ENCODE measurements at regions not wholly inside any gene's neighbourhood (a gene's known extent, or its start where the extent isn't known, plus 50 kb on each side); places are given as distances from the start of the nearest gene placed in this dataset.

DNA sequence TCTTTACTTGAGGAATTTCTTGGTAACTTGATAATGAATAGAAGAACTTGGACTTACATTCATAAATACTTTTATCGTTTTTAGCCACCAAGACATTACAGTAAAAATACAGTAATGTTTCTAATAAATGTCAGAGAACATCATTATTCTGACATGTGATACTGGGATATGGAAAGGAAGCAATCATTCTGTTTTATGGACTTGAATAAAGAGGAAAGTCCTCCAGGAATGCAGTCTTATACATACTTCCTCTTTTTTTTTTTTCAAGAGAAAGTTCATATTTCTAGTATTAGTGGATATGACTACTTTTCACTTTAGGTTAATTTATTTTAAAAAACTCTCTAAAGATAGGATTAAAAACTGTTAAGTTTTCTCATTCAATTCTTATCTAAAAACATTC lies 220.0 kb upstream of the SEMA3C start:
- Histone ChIP-seq H3K9ac (ENCODE audit: control insufficient read depth, extremely low read depth, insufficient read depth, low read length) (no peak overlapping the region), H3K36me3 (ENCODE audit: control insufficient read depth in 2 of 2, extremely low read depth in 1 of 2, insufficient read depth in 2 of 2, low read length in 2 of 2) (no peaks in the 10 kb centered on the region), H3K4me2 (ENCODE audit: control insufficient read depth, extremely low read depth, insufficient read depth, low read depth, low read length) (no peak overlapping the region), H3K79me2 (ENCODE audit: control insufficient read depth, insufficient read depth, low read length) (no peaks in the 10 kb centered on the region), H3K9me1 (ENCODE audit: control insufficient read depth, extremely low read depth, insufficient read depth, low read length) (no peaks in the 10 kb centered on the region), H4K20me1 (ENCODE audit: control insufficient read depth, extremely low read depth, insufficient read depth, low read length) (no peaks in the 10 kb centered on the region), H2AFZ (ENCODE audit: control insufficient read depth, low read length) (no peak overlapping the region), H3K9me3 (ENCODE audit: control insufficient read depth, low read depth, low read length) (no peaks in the 10 kb centered on the region), H3K27ac (ENCODE audit: control insufficient read depth, insufficient read depth, low read length) (no peak overlapping the region), H3K4me1 (ENCODE audit: control insufficient read depth, extremely low read depth, insufficient read depth, low read length) (no peaks in the 10 kb centered on the region), H3K27me3 (ENCODE audit: control insufficient read depth, extremely low read depth, insufficient read depth, low read length) (no peaks in the 10 kb centered on the region), H3K4me3 (ENCODE audit: control insufficient read depth in 2 of 3, extremely low read depth in 1 of 3, insufficient read depth in 2 of 3, low read depth in 1 of 3, low read length in 3 of 3) (no peak overlapping the region)
- DNase-seq (ENCODE audit: low read depth, low spot score) (no peak), FAIRE-seq (no peak)
- no peak for TF ChIP-seq EZH2 (IDR thresholded peaks at IDR 0.05; ENCODE audit: low read length)
- TF ChIP-seq, protein P1, sequence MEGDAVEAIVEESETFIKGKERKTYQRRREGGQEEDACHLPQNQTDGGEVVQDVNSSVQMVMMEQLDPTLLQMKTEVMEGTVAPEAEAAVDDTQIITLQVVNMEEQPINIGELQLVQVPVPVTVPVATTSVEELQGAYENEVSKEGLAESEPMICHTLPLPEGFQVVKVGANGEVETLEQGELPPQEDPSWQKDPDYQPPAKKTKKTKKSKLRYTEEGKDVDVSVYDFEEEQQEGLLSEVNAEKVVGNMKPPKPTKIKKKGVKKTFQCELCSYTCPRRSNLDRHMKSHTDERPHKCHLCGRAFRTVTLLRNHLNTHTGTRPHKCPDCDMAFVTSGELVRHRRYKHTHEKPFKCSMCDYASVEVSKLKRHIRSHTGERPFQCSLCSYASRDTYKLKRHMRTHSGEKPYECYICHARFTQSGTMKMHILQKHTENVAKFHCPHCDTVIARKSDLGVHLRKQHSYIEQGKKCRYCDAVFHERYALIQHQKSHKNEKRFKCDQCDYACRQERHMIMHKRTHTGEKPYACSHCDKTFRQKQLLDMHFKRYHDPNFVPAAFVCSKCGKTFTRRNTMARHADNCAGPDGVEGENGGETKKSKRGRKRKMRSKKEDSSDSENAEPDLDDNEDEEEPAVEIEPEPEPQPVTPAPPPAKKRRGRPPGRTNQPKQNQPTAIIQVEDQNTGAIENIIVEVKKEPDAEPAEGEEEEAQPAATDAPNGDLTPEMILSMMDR (optimal IDR thresholded peaks at IDR 0.05 in 1 of 3, IDR thresholded peaks at IDR 0.05 in 1 of 3, conservative IDR thresholded peaks at IDR 0.05 in 1 of 3; ENCODE audit: extremely low read depth in 1 of 3, insufficient read depth in 2 of 3, low read length in 3 of 3): no peak
- dilution Hi-C loops (cut with MboI; ENCODE audit: extremely low pct_ligation_motif_present, low sequenced_read_pairs): no loop called here

DNA sequence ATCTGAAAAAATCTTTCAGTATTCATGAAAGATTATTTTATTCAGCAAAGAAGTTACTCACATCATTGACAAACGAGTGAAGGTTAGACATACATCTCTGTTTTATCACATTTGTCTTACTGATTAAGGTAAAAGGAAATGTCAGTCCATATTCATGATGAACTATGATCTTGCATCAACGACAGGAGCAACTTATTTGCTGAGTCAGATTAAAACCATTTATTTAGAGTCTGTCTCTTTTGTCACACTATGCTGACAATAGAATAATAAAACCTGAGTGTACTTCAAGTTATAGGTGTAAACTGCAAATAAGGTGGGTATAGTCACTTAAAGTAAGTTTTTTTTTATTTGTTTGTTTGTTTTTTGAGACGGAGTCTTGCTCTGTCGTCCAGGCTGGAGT lies 216.5 kb upstream of the SEMA3C start:
- H3K79me2 ChIP-seq (ENCODE audit: control insufficient read depth, insufficient read depth, low read length): no peaks in the 10 kb centered on the region
- dilution Hi-C loops (cut with MboI; ENCODE audit: extremely low pct_ligation_motif_present, low sequenced_read_pairs): no loop called here
- no peaks in the 10 kb centered on the region for H4K20me1 ChIP-seq (ENCODE audit: control insufficient read depth, extremely low read depth, insufficient read depth, low read length)
- H3K4me1 ChIP-seq (ENCODE audit: control insufficient read depth, extremely low read depth, insufficient read depth, low read length): no peaks in the 10 kb centered on the region
- no peaks in the 10 kb centered on the region for H3K36me3 ChIP-seq (ENCODE audit: control insufficient read depth in 2 of 2, extremely low read depth in 1 of 2, insufficient read depth in 2 of 2, low read length in 2 of 2)
- H3K9me3 ChIP-seq (ENCODE audit: control insufficient read depth, low read depth, low read length): no peaks in the 10 kb centered on the region
- TF ChIP-seq, protein P1 (optimal IDR thresholded peaks at IDR 0.05 in 1 of 3, IDR thresholded peaks at IDR 0.05 in 1 of 3, conservative IDR thresholded peaks at IDR 0.05 in 1 of 3; ENCODE audit: extremely low read depth in 1 of 3, insufficient read depth in 2 of 3, low read length in 3 of 3): no peak
- TF ChIP-seq EZH2 (IDR thresholded peaks at IDR 0.05; ENCODE audit: low read length): no peak
- no peak overlapping the region for H2AFZ ChIP-seq (ENCODE audit: control insufficient read depth, low read length)
- H3K27me3 ChIP-seq (ENCODE audit: control insufficient read depth, extremely low read depth, insufficient read depth, low read length): no peaks in the 10 kb centered on the region
- no peak overlapping the region for H3K4me3 ChIP-seq (ENCODE audit: control insufficient read depth in 2 of 3, extremely low read depth in 1 of 3, insufficient read depth in 2 of 3, low read depth in 1 of 3, low read length in 3 of 3)
- H3K27ac ChIP-seq (ENCODE audit: control insufficient read depth, insufficient read depth, low read length): no peak overlapping the region
- no peaks in the 10 kb centered on the region for H3K9me1 ChIP-seq (ENCODE audit: control insufficient read depth, extremely low read depth, insufficient read depth, low read length)
- FAIRE-seq (no peak), DNase-seq (ENCODE audit: low read depth, low spot score) (no peak)
- H3K9ac ChIP-seq (ENCODE audit: control insufficient read depth, extremely low read depth, insufficient read depth, low read length): no peak overlapping the region
- H3K4me2 ChIP-seq (ENCODE audit: control insufficient read depth, extremely low read depth, insufficient read depth, low read depth, low read length): no peak overlapping the region
